ENCODE measurements at regions not wholly inside any gene's neighbourhood (a gene's known extent, or its start where the extent isn't known, plus 50 kb on each side); places are given as distances from the start of the nearest gene placed in this dataset.

DNA sequence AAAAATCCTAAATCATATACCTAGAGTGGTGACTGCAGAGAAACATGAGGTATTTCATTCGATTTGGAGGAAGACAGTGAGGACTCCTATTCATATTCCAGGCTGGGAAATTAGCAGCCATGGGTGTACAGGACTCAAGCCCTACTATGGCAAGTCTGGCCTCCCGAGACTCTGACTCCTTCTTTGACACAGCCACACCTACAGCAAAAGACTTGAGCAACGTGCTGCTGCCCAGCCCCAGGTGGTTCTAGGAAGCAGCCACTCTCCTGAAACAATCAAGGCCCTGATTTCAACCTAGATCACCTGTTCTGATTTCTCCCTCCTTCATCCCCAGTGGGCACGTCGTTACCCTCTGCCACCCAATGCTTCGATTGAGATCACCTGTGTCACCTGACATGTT is 84.0 kb upstream of the ATP11B start:
- Mint-ChIP-seq H3K27me3 (no peaks in the 10 kb centered on the region), H3K36me3 (ENCODE audit: low read depth) (no peaks in the 10 kb centered on the region), H3K9me3 (no peaks in the 10 kb centered on the region), H3K4me1 (ENCODE audit: low read depth) (peaks cover 13% of the 10 kb centered on the region), H3K27ac (no peak overlapping the region), H3K4me3 (no peak overlapping the region)
- intact Hi-C loops (cut with micrococcal nuclease), result no loop called here

GRCh38 chr3:182710557-182711157 is 82.6 kb upstream of the ATP11B start:
- Mint-ChIP-seq H3K27ac (no peak overlapping the region), H3K4me1 (ENCODE audit: low read depth) (peaks cover 13% of the 10 kb centered on the region), H3K27me3 (no peaks in the 10 kb centered on the region), H3K4me3 (no peak overlapping the region), H3K36me3 (ENCODE audit: low read depth) (no peaks in the 10 kb centered on the region), H3K9me3 (no peaks in the 10 kb centered on the region)
- intact Hi-C loops (cut with micrococcal nuclease), result loop anchor here (5.0 to 10.0 kb wide), 3 partner anchors 74 to 677 kb away; no protein-coding TSS in a partner anchor

DNA sequence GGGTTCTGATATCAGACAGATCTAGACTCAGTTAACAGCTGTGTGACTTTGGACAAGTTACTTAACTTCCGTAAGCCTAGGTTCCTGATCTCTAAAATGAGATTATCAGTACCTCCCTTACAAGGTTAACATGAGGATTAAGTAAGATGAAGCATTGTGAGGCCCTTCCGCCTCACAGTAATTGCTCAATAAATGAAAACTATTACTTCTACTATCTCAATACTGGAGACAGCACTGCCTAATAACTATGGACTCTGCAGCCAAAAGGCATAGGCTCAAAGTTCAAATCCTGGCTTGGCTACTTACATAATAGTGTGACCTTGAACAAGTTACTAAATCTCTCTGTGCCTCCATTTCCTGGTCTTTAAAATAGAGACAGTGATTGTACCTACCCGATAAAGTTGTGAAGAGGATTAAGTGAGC is 82.0 kb upstream of the ATP11B start:
- no peaks in the 10 kb centered on the region for H3K27me3 Mint-ChIP-seq
- no peak overlapping the region for H3K4me3 Mint-ChIP-seq
- peaks cover 16% of the 10 kb centered on the region for H3K4me1 Mint-ChIP-seq (ENCODE audit: low read depth)
- intact Hi-C loops (cut with micrococcal nuclease), result loop anchor here (5.0 to 10.0 kb wide), 3 partner anchors 74 to 676 kb away; no protein-coding TSS in a partner anchor
- no peak overlapping the region for H3K27ac Mint-ChIP-seq
- no peaks in the 10 kb centered on the region for H3K36me3 Mint-ChIP-seq (ENCODE audit: low read depth)
- no peaks in the 10 kb centered on the region for H3K9me3 Mint-ChIP-seq

- no peak overlapping the region for H3K4me3 Mint-ChIP-seq
- no peak overlapping the region for H3K27ac Mint-ChIP-seq
- H3K36me3 Mint-ChIP-seq (ENCODE audit: low read depth), result no peaks in the 10 kb centered on the region
- no peaks in the 10 kb centered on the region for H3K9me3 Mint-ChIP-seq
- H3K4me1 Mint-ChIP-seq (ENCODE audit: low read depth), result peaks cover 18% of the 10 kb centered on the region
- intact Hi-C loops (cut with micrococcal nuclease), result loop anchor here (5.0 to 10.0 kb wide), 3 partner anchors 73 to 675 kb away; no protein-coding TSS in a partner anchor
- H3K27me3 Mint-ChIP-seq, result no peaks in the 10 kb centered on the region
Measured at GRCh38 chr3:182711853-182712252, 81.5 kb upstream of the ATP11B start.

DNA sequence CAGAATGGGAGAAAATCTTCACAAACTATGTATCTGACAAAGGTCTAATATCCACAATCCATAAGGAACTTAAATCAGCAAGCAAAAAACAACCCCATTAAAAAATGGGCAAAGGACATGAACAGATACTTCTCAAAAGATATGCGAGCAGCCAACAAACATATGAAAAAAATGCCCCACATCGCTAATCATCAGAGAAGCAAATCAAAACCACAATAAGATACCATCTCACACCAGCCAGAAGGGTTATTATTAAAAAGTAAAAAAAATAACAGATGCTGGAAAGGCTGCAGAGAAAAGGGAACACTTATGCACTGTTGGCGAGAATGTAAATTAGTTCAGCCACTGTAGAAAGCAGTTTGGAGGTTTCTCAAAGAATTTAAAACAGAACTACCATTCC is 80.2 kb upstream of the ATP11B start:
- Mint-ChIP-seq H3K4me1 (ENCODE audit: low read depth) (peaks cover 18% of the 10 kb centered on the region), H3K4me3 (no peak overlapping the region), H3K27me3 (no peaks in the 10 kb centered on the region), H3K27ac (no peak overlapping the region), H3K36me3 (ENCODE audit: low read depth) (no peaks in the 10 kb centered on the region), H3K9me3 (no peaks in the 10 kb centered on the region)
- intact Hi-C loops (cut with micrococcal nuclease), result loop anchor here (5.0 to 10.0 kb wide), 3 partner anchors 72 to 674 kb away; no protein-coding TSS in a partner anchor

GRCh38 chr3:182713743-182714517 is 79.4 kb upstream of the ATP11B start:
- H3K36me3 Mint-ChIP-seq (ENCODE audit: low read depth), result no peaks in the 10 kb centered on the region
- peaks cover 18% of the 10 kb centered on the region for H3K4me1 Mint-ChIP-seq (ENCODE audit: low read depth)
- no peaks in the 10 kb centered on the region for H3K9me3 Mint-ChIP-seq
- H3K27ac Mint-ChIP-seq, result no peak overlapping the region
- intact Hi-C loops (cut with micrococcal nuclease), result loop anchor here (2.0 to 10.0 kb wide), 4 partner anchors 71 to 673 kb away; no protein-coding TSS in a partner anchor
- H3K27me3 Mint-ChIP-seq, result no peaks in the 10 kb centered on the region
- H3K4me3 Mint-ChIP-seq, result no peak overlapping the region

DNA sequence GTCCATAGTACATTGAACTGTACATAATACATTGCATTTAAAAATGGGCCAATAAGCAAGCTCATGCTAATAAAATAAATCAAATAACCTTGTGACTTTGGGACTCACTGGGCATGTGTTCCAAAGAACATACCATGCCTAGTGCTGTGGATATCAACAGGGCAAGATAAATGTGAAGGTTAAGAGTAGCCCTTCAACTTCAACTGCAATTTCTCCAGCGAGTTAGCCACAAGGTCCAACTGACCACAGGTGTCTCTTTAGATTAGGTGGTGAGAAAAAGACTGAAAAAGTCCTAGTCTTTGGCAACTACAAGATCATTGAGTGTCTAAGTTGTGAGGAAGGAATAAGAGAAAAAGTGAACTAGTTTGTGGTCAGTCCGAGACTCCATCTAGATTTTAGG is 78.3 kb upstream of the ATP11B start:
- H3K9me3 Mint-ChIP-seq, result no peaks in the 10 kb centered on the region
- H3K27me3 Mint-ChIP-seq, result no peaks in the 10 kb centered on the region
- H3K36me3 Mint-ChIP-seq (ENCODE audit: low read depth), result no peaks in the 10 kb centered on the region
- no peak overlapping the region for H3K27ac Mint-ChIP-seq
- intact Hi-C loops (cut with micrococcal nuclease), result loop anchor here (2.0 to 10.0 kb wide), 3 partner anchors 70 to 330 kb away; no protein-coding TSS in a partner anchor
- no peak overlapping the region for H3K4me3 Mint-ChIP-seq
- peaks cover 18% of the 10 kb centered on the region for H3K4me1 Mint-ChIP-seq (ENCODE audit: low read depth)

- intact Hi-C loops (cut with micrococcal nuclease), result loop anchor here (10.0 kb wide), 2 partner anchors 69 to 329 kb away; no protein-coding TSS in a partner anchor
- Mint-ChIP-seq H3K27ac (no peak overlapping the region), H3K4me1 (ENCODE audit: low read depth) (peaks cover 13% of the 10 kb centered on the region), H3K36me3 (ENCODE audit: low read depth) (no peaks in the 10 kb centered on the region), H3K27me3 (no peaks in the 10 kb centered on the region), H3K9me3 (no peaks in the 10 kb centered on the region), H3K4me3 (no peak overlapping the region)
Measured at GRCh38 chr3:182716114-182716688, 77.1 kb upstream of the ATP11B start.

DNA sequence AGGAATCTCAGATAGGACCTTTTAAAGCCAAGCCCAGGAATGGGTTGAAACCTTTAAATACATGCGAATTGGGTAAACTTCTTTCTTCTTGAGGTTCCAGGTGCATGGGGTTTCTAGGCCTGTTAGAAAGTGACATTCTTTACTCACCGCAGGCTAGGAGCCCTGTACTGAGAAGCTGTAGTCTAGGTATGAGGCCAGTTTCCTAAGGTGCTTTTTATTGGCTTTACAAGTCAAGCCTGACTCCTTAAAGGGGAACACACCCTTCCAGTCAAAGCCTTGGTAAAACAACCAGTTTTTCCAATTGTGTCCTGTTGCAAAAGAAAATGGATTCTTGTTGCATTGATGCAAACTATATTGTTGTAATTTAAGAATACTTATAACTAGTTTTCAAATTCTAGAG is 76.1 kb upstream of the ATP11B start:
- Mint-ChIP-seq H3K9me3 (no peaks in the 10 kb centered on the region), H3K27ac (no peak overlapping the region), H3K4me3 (no peak overlapping the region), H3K4me1 (ENCODE audit: low read depth) (peaks cover 5% of the 10 kb centered on the region), H3K27me3 (no peaks in the 10 kb centered on the region), H3K36me3 (ENCODE audit: low read depth) (no peaks in the 10 kb centered on the region)
- intact Hi-C loops (cut with micrococcal nuclease), result loop anchor here (10.0 kb wide), 2 partner anchors 68 to 328 kb away; no protein-coding TSS in a partner anchor

GRCh38 chr3:182722907-182723306 is 70.4 kb upstream of the ATP11B start:
- H3K36me3 Mint-ChIP-seq (ENCODE audit: low read depth), result no peaks in the 10 kb centered on the region
- no peaks in the 10 kb centered on the region for H3K4me1 Mint-ChIP-seq (ENCODE audit: low read depth)
- intact Hi-C loops (cut with micrococcal nuclease), result no loop called here
- H3K4me3 Mint-ChIP-seq, result no peak overlapping the region
- H3K27me3 Mint-ChIP-seq, result no peaks in the 10 kb centered on the region
- no peak overlapping the region for H3K27ac Mint-ChIP-seq
- no peaks in the 10 kb centered on the region for H3K9me3 Mint-ChIP-seq

DNA sequence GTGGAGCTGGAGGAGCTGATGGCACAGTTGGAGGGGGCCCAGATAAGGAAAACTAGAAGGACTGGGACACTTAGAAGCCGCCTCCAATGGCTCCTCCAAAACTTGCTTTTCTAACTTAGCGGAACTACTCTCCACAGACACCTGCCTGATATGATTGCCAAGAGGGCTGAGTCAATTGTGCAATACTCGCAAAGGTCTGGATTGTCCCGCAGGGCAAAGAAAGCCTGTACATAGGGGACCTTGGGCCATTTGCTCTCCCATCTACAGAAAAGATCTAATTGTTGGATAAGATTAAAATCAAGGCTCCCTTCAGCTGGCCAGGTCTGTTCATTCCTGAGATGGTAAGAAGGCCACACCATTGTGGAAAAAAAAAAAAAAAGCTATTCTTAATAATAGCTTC is 69.7 kb upstream of the ATP11B start:
- Mint-ChIP-seq H3K4me3 (no peak overlapping the region), H3K27me3 (no peaks in the 10 kb centered on the region), H3K36me3 (ENCODE audit: low read depth) (no peaks in the 10 kb centered on the region)

GRCh38 chr3:182725372-182726251 is 67.7 kb upstream of the ATP11B start:
- no peak overlapping the region for H3K27ac Mint-ChIP-seq
- no peak overlapping the region for H3K4me3 Mint-ChIP-seq
- intact Hi-C loops (cut with micrococcal nuclease), result no loop called here
- no peaks in the 10 kb centered on the region for H3K27me3 Mint-ChIP-seq
- no peaks in the 10 kb centered on the region for H3K36me3 Mint-ChIP-seq (ENCODE audit: low read depth)
- H3K9me3 Mint-ChIP-seq, result no peaks in the 10 kb centered on the region
- H3K4me1 Mint-ChIP-seq (ENCODE audit: low read depth), result peaks cover 9% of the 10 kb centered on the region

More for the DNA sequence above, 69.7 kb upstream of the ATP11B start:
- Mint-ChIP-seq H3K27ac (no peak overlapping the region), H3K9me3 (no peaks in the 10 kb centered on the region), H3K4me1 (ENCODE audit: low read depth) (no peaks in the 10 kb centered on the region)
- intact Hi-C loops (cut with micrococcal nuclease), result no loop called here
